GM21526 (cell line): ENCODE measurements at regions not wholly inside any gene's neighbourhood (a gene's known extent, or its start where the extent isn't known, plus 50 kb on each side); places are given as distances from the start of the nearest gene placed in this dataset.

Experiments
- ATAC-seq: cut with Tn5 transposase; IDR thresholded peaks from one replicate; pipeline ENCODE4 v1.9.1; 2021; ENCODE audit warnings: moderate library complexity; ENCODE audit not compliant: unreplicated experiment, low FRiP score

- ATAC-seq, result no peak
Measured at GRCh38 chr13:63189712-63190111, 1774.1 kb upstream of the PCDH20 start.

GRCh38 chr13:63184693-63185092, 1769.0 kb upstream of the PCDH20 start:
- ATAC-seq, result no peak

GRCh38 chr13:63175536-63175935, 1759.9 kb upstream of the PCDH20 start:
- no peak for ATAC-seq

GRCh38 chr13:63167699-63168337, 1752.2 kb upstream of the PCDH20 start:
- ATAC-seq, result no peak

- ATAC-seq, result no peak
Measured at GRCh38 chr13:63166345-63166744, 1750.7 kb upstream of the PCDH20 start.

GRCh38 chr13:63163903-63164302, 1748.3 kb upstream of the PCDH20 start:
- ATAC-seq, result no peak

GRCh38 chr13:63161219-63161618, 1745.6 kb upstream of the PCDH20 start:
- no peak for ATAC-seq

GRCh38 chr13:63156816-63157215, 1741.2 kb upstream of the PCDH20 start:
- no peak for ATAC-seq

- ATAC-seq, result no peak
Measured at GRCh38 chr13:63149375-63149774, 1733.7 kb upstream of the PCDH20 start.

- no peak for ATAC-seq
Measured at GRCh38 chr13:63139277-63139676, 1723.6 kb upstream of the PCDH20 start.

- ATAC-seq, result no peak
Measured at GRCh38 chr13:63129995-63130394, 1714.3 kb upstream of the PCDH20 start.

GRCh38 chr13:63128716-63129115, 1713.1 kb upstream of the PCDH20 start:
- no peak for ATAC-seq

GRCh38 chr13:63124863-63125262, 1709.2 kb upstream of the PCDH20 start:
- ATAC-seq, result no peak

- ATAC-seq, result no peak
Measured at GRCh38 chr13:63120883-63121282, 1705.2 kb upstream of the PCDH20 start.

- no peak for ATAC-seq
Measured at GRCh38 chr13:63117710-63118109, 1702.1 kb upstream of the PCDH20 start.

- ATAC-seq, result no peak
Measured at GRCh38 chr13:63112799-63113395, 1697.2 kb upstream of the PCDH20 start.

- no peak for ATAC-seq
Measured at GRCh38 chr13:63110466-63110865, 1694.8 kb upstream of the PCDH20 start.

- no peak for ATAC-seq
Measured at GRCh38 chr13:63107179-63107943, 1691.7 kb upstream of the PCDH20 start.

- ATAC-seq, result no peak
Measured at GRCh38 chr13:63094717-63095116, 1679.1 kb upstream of the PCDH20 start.

- no peak for ATAC-seq
Measured at GRCh38 chr13:63093907-63094469, 1678.3 kb upstream of the PCDH20 start.

- no peak for ATAC-seq
Measured at GRCh38 chr13:63092456-63092855, 1676.8 kb upstream of the PCDH20 start.
